ENCODE measurements at regions not wholly inside any gene's neighbourhood (a gene's known extent, or its start where the extent isn't known, plus 50 kb on each side); places are given as distances from the start of the nearest gene placed in this dataset.

DNA sequence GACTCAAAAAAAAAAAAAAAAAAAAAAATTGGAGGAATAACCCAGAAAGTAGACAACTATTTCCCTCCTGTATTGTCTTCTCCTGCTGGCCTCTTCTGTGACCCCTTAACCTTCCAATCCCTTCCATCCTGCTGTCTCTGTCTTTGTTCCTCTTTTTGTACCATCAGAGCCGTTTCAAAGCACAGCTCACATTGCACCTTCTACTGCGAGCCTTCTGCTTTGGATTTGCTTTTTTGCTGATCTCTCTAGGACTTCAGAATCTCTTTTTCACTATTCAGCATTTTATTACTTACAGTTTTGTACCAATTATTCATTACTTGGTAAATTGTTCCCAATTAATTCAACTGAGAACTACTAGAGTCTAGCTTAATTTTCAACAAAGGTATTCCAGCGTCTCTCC is 284.0 kb upstream of the TBL1XR1 start:
- no peak overlapping the region for H3K27ac Mint-ChIP-seq
- Histone ChIP-seq H3K9me3 (no peaks in the 10 kb centered on the region), H3K36me3 (ENCODE audit: control insufficient read depth in 2 of 2, extremely low read depth in 1 of 2, insufficient read depth in 1 of 2, low read length in 1 of 2) (no peaks in the 10 kb centered on the region), H3K27me3 (replicated peaks in 1 of 2; ENCODE audit: control insufficient read depth in 2 of 2, extremely low read depth in 1 of 2, insufficient read depth in 2 of 2, low read length in 1 of 2) (no peaks in the 10 kb centered on the region), H3K27ac (ENCODE audit: low read length) (no peak overlapping the region), H3K4me1 (ENCODE audit: control insufficient read depth in 1 of 2, extremely low read depth in 1 of 2, insufficient read depth in 2 of 2, low read length in 2 of 2) (no peaks in the 10 kb centered on the region), H3K4me3 (ENCODE audit: control insufficient read depth in 1 of 2, extremely low read depth in 1 of 2, low read length in 1 of 2) (no peak overlapping the region)
- H3K4me1 Mint-ChIP-seq = peaks cover 0 to 4% (median 2%) of the 10 kb centered on the region in 3 donors
- ChIA-PET CTCF (interaction anchor here in 1 of 2 donors (0.7 kb wide), 1 partner anchor 1042 kb away, joined by 4 read pairs; no protein-coding TSS in a partner anchor), POLR2A (interaction anchor here in 1 of 2 donors (0.6 kb wide), 1 partner anchor 219 kb away, joined by 7 read pairs; no protein-coding TSS in a partner anchor)
- no peaks in the 10 kb centered on the region for H3K36me3 Mint-ChIP-seq
- no peak for ATAC-seq (replicated peaks in 1 of 4)
- WGBS (ENCODE audit: insufficient coverage) = no CpG with 5 or more reads among the region's 3 CpGs
- H3K9me3 Mint-ChIP-seq = peaks cover 3 to 7% (median 6%) of the 10 kb centered on the region in 3 donors
- no peak for DNase-seq
- H3K27me3 Mint-ChIP-seq = no peaks in the 10 kb centered on the region
- H3K4me3 Mint-ChIP-seq = no peak overlapping the region

DNA sequence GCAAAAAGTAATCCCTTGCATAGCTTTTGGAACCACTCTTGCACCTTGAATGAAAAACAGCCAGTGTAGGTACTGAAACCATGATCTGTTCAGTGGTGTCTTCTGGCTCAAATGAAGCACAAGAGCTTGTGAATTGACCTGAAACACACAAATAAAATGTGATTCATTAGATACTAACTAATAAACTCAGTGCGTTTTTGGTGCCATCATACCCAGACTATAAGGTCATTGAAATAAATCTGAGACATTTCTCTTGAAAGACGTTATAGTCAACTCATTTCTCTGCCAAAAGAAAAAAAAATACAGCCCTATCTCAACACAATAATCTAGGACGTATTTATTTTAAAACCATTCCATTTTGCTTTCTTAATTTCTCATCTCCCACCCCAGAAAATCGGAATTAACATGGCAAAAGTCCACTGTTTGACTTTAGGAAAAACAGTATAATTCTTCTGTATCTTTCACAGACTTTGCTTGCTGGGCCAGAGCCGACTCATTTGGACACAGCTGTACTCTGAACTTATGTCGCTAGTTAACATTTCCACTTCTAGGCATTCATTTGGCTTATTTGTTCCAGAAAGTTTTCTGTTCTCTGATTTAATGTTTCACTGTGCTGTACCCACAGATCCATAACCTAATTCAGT is 284.9 kb upstream of the TBL1XR1 start:
- Mint-ChIP-seq H3K27ac (no peak overlapping the region), H3K9me3 (peaks cover 3 to 7% (median 6%) of the 10 kb centered on the region in 3 donors), H3K36me3 (no peaks in the 10 kb centered on the region), H3K4me3 (no peak overlapping the region), H3K27me3 (no peaks in the 10 kb centered on the region), H3K4me1 (peaks cover 0 to 4% (median 2%) of the 10 kb centered on the region in 3 donors)
- no peaks in the 10 kb centered on the region for H3K4me1 ChIP-seq (ENCODE audit: control insufficient read depth in 1 of 2, extremely low read depth in 1 of 2, insufficient read depth in 2 of 2, low read length in 2 of 2)
- H3K27ac ChIP-seq (ENCODE audit: low read length) = no peak overlapping the region
- CTCF ChIA-PET = no interaction called here
- POLR2A ChIA-PET = no interaction called here
- no peak for ATAC-seq (replicated peaks in 1 of 4)
- no peaks in the 10 kb centered on the region for H3K9me3 ChIP-seq
- H3K4me3 ChIP-seq (ENCODE audit: control insufficient read depth in 1 of 2, extremely low read depth in 1 of 2, low read length in 1 of 2) = no peak overlapping the region
- no peaks in the 10 kb centered on the region for H3K36me3 ChIP-seq (ENCODE audit: control insufficient read depth in 2 of 2, extremely low read depth in 1 of 2, insufficient read depth in 1 of 2, low read length in 1 of 2)
- no peak for DNase-seq
- H3K27me3 ChIP-seq (replicated peaks in 1 of 2; ENCODE audit: control insufficient read depth in 2 of 2, extremely low read depth in 1 of 2, insufficient read depth in 2 of 2, low read length in 1 of 2) = no peaks in the 10 kb centered on the region
- WGBS (ENCODE audit: insufficient coverage) = 96% methylated on average over 6 of the region's 6 CpGs

DNA sequence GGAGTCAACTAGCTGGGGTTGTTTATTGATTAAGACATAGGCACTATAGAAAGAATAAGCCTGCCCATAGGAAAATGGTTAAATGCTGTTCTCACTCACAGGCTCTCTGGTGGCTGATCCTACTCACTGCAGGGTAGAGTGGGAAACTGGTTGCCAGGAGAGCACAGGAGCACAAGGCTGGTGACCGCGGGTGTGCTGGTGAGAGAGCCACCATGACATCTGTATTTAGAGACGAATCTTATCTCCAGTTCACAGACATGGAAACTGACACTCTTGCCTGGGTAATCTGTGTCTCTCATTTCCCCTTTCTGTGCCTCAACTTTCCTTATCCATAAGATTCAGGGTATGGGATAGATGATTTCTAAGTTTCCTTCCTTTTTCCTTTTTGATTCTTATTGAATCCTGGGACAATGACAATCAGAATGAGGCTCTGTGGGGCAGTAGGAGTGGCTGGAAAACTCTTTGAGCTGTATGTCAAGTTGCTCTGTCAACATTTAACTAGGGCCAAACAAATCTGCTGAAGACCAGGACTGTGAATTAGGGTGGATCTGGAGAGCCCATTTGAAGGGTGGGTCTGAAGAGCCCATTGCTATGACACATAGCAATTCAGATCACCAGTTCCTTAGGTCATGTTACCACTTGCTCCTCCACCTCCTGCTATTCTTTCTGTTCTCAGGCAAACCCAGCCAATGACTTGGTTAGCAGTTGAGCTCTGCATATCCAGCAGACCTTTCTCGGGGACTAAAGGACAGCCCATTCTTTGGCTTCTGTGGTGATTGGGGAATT is 286.1 kb upstream of the TBL1XR1 start:
- Histone ChIP-seq H3K27ac (ENCODE audit: low read length) (no peak overlapping the region), H3K4me1 (ENCODE audit: control insufficient read depth in 1 of 2, extremely low read depth in 1 of 2, insufficient read depth in 2 of 2, low read length in 2 of 2) (peaks cover 0 to 3% of the 10 kb centered on the region in 2 experiments), H3K27me3 (replicated peaks in 1 of 2; ENCODE audit: control insufficient read depth in 2 of 2, extremely low read depth in 1 of 2, insufficient read depth in 2 of 2, low read length in 1 of 2) (no peaks in the 10 kb centered on the region), H3K9me3 (no peaks in the 10 kb centered on the region), H3K36me3 (ENCODE audit: control insufficient read depth in 2 of 2, extremely low read depth in 1 of 2, insufficient read depth in 1 of 2, low read length in 1 of 2) (no peaks in the 10 kb centered on the region), H3K4me3 (ENCODE audit: control insufficient read depth in 1 of 2, extremely low read depth in 1 of 2, low read length in 1 of 2) (no peak overlapping the region)
- Mint-ChIP-seq H3K4me1 (peaks cover 6 to 9% (median 8%) of the 10 kb centered on the region in 3 donors), H3K4me3 (no peak overlapping the region), H3K27me3 (no peaks in the 10 kb centered on the region), H3K9me3 (peaks cover 3 to 7% (median 6%) of the 10 kb centered on the region in 3 donors), H3K36me3 (no peaks in the 10 kb centered on the region), H3K27ac (no peak overlapping the region)
- ChIA-PET CTCF (no interaction called here), POLR2A (interaction anchor here in 1 of 2 donors (0.6 kb wide), 1 partner anchor 304 kb away, joined by 7 read pairs; no protein-coding TSS in a partner anchor)
- DNase-seq (peak in 1 of 35 experiments; percentile 7), ATAC-seq (replicated peaks in 1 of 4) (no peak)
- 90% methylated on average over 2 of the region's 4 CpGs for WGBS (ENCODE audit: insufficient coverage)

DNA sequence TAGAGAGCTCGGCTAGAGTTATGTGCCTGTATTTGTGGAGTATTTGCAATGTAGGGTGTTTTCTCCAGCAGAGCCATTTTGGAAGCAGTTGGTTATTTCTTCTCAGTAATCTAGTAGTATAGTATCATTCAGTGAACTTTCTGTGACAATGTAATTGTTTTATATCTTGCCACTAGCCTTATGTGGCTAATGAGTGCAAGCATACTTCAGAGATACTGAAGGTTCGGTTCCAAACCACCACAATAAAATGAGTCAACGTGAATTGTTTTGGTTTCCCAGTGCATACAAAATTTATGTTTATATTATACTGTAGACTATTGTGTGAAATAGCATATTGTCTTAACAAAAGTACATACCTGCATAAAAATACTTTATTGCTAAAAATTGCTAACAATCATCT is 286.9 kb upstream of the TBL1XR1 start:
- no peak overlapping the region for H3K4me3 Mint-ChIP-seq
- no peak overlapping the region for H3K27ac Mint-ChIP-seq
- ATAC-seq (replicated peaks in 1 of 4) (no peak), DNase-seq (no peak)
- Histone ChIP-seq H3K4me1 (ENCODE audit: control insufficient read depth in 1 of 2, extremely low read depth in 1 of 2, insufficient read depth in 2 of 2, low read length in 2 of 2) (peaks cover 4 to 9% of the 10 kb centered on the region in 2 experiments), H3K27me3 (replicated peaks in 1 of 2; ENCODE audit: control insufficient read depth in 2 of 2, extremely low read depth in 1 of 2, insufficient read depth in 2 of 2, low read length in 1 of 2) (no peaks in the 10 kb centered on the region), H3K27ac (ENCODE audit: low read length) (no peak overlapping the region), H3K4me3 (ENCODE audit: control insufficient read depth in 1 of 2, extremely low read depth in 1 of 2, low read length in 1 of 2) (no peak overlapping the region), H3K9me3 (no peaks in the 10 kb centered on the region), H3K36me3 (ENCODE audit: control insufficient read depth in 2 of 2, extremely low read depth in 1 of 2, insufficient read depth in 1 of 2, low read length in 1 of 2) (no peaks in the 10 kb centered on the region)
- ChIA-PET CTCF (no interaction called here), POLR2A (interaction anchor here in 1 of 2 donors (0.6 kb wide), 1 partner anchor 305 kb away, joined by 7 read pairs; no protein-coding TSS in a partner anchor)
- H3K36me3 Mint-ChIP-seq = no peaks in the 10 kb centered on the region
- WGBS (ENCODE audit: insufficient coverage) = 100% methylated on average over 1 of the region's 3 CpGs
- H3K4me1 Mint-ChIP-seq = peaks cover 14 to 18% (median 16%) of the 10 kb centered on the region in 3 donors
- H3K27me3 Mint-ChIP-seq = no peaks in the 10 kb centered on the region
- H3K9me3 Mint-ChIP-seq = peaks cover 3 to 7% (median 6%) of the 10 kb centered on the region in 3 donors

DNA sequence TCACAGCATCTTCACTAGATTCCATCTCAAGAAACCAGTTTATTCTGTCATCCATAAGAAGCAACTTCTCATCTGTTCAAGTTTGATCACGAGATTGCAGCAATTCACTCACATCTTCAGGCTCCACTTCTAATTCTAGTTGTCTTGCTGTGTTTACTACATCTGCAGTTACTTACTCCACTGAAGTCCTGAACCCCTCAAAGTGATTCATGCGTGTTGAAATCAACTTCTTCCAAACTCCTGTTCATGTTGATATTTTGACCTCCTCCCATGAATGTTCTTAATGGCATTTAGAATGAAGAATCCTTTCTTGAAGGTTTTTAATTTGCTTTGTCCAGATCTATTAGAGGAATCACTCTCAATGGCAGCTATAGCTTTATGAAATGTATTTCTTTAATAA is 287.6 kb upstream of the TBL1XR1 start:
- H3K4me1 ChIP-seq (ENCODE audit: control insufficient read depth in 1 of 2, extremely low read depth in 1 of 2, insufficient read depth in 2 of 2, low read length in 2 of 2) = peaks cover 4 to 14% of the 10 kb centered on the region in 2 experiments
- no peak overlapping the region for H3K27ac Mint-ChIP-seq
- no peaks in the 10 kb centered on the region for H3K36me3 ChIP-seq (ENCODE audit: control insufficient read depth in 2 of 2, extremely low read depth in 1 of 2, insufficient read depth in 1 of 2, low read length in 1 of 2)
- H3K27ac ChIP-seq (ENCODE audit: low read length) = no peak overlapping the region
- H3K27me3 ChIP-seq (replicated peaks in 1 of 2; ENCODE audit: control insufficient read depth in 2 of 2, extremely low read depth in 1 of 2, insufficient read depth in 2 of 2, low read length in 1 of 2) = no peaks in the 10 kb centered on the region
- DNase-seq (no peak), ATAC-seq (replicated peaks in 1 of 4) (no peak)
- H3K27me3 Mint-ChIP-seq = no peaks in the 10 kb centered on the region
- 71% methylated on average over 1 of the region's 2 CpGs for WGBS (ENCODE audit: insufficient coverage)
- no peaks in the 10 kb centered on the region for H3K9me3 ChIP-seq
- ChIA-PET CTCF (no interaction called here), POLR2A (no interaction called here)
- H3K4me3 Mint-ChIP-seq = no peak overlapping the region
- H3K4me3 ChIP-seq (ENCODE audit: control insufficient read depth in 1 of 2, extremely low read depth in 1 of 2, low read length in 1 of 2) = no peak overlapping the region
- no peaks in the 10 kb centered on the region for H3K36me3 Mint-ChIP-seq
- peaks cover 3 to 7% (median 6%) of the 10 kb centered on the region in 3 donors for H3K9me3 Mint-ChIP-seq
- H3K4me1 Mint-ChIP-seq = peaks cover 15 to 21% (median 17%) of the 10 kb centered on the region in 3 donors

DNA sequence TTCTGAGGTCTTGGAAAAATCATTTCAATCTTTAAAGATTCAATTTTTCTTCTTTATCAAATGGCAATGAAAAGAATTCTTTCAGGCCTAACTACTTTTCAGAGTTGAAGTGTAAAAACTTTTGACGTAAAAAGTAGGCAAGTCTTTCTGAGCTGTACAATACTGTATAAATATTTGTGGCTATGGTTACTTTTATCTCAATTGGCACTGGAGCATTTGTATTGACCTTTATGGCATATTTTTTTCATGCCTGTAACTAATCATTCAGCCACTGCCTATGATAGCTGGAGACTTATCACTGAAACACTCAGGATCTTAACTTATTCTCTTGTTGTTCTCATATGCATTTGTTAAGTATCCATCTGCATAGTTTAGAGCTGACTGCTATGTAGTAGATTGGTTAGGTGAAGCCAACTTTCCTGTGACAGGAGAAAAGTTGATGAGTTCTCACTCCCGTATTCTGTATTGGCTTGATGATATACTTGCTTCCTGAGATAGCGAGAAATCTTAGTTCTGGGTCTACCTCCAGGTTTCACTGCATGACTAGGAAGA is 290.4 kb upstream of the TBL1XR1 start:
- Mint-ChIP-seq H3K9me3 (peaks cover 0 to 7% (median 6%) of the 10 kb centered on the region in 3 donors), H3K27ac (no peak overlapping the region), H3K36me3 (no peaks in the 10 kb centered on the region), H3K27me3 (no peaks in the 10 kb centered on the region), H3K4me1 (peaks cover 18 to 26% (median 20%) of the 10 kb centered on the region in 3 donors), H3K4me3 (no peak overlapping the region)
- Histone ChIP-seq H3K27me3 (replicated peaks in 1 of 2; ENCODE audit: control insufficient read depth in 2 of 2, extremely low read depth in 1 of 2, insufficient read depth in 2 of 2, low read length in 1 of 2) (no peaks in the 10 kb centered on the region), H3K4me3 (ENCODE audit: control insufficient read depth in 1 of 2, extremely low read depth in 1 of 2, low read length in 1 of 2) (no peak overlapping the region), H3K27ac (ENCODE audit: low read length) (no peak overlapping the region), H3K9me3 (no peaks in the 10 kb centered on the region), H3K36me3 (ENCODE audit: control insufficient read depth in 2 of 2, extremely low read depth in 1 of 2, insufficient read depth in 1 of 2, low read length in 1 of 2) (no peaks in the 10 kb centered on the region), H3K4me1 (ENCODE audit: control insufficient read depth in 1 of 2, extremely low read depth in 1 of 2, insufficient read depth in 2 of 2, low read length in 2 of 2) (peaks cover 4 to 14% of the 10 kb centered on the region in 2 experiments)
- ChIA-PET CTCF (no interaction called here), POLR2A (no interaction called here)
- ATAC-seq (replicated peaks in 1 of 4) (no peak), DNase-seq (no peak)
- WGBS (ENCODE audit: insufficient coverage) = no CpG with 5 or more reads among the region's 3 CpGs
